KOPT-K1 (cell line): ENCODE measurements at regions not wholly inside any gene's neighbourhood (a gene's known extent, or its start where the extent isn't known, plus 50 kb on each side); places are given as distances from the start of the nearest gene placed in this dataset.

Source experiments
- H3K27ac ChIP-seq: fragments of 200-600 bp; sonication (generic); 2 replicates; pipeline ENCODE4 v1.5.1; 2016; ENCODE audit warnings: antibody characterized with exemption, mild to moderate bottlenecking, low read depth, low read length; ENCODE audit not compliant: poor library complexity, severe bottlenecking
- H3K36me3 ChIP-seq: fragments of 200-600 bp; sonication (generic); 2 replicates; pipeline ENCODE4 v1.5.1; 2017; ENCODE audit warnings: antibody characterized with exemption, mild to moderate bottlenecking, low read length, moderate library complexity; ENCODE audit not compliant: insufficient read depth
- H3K9me3 ChIP-seq: fragments of 200-600 bp; sonication (generic); 2 replicates; pipeline ENCODE4 v1.5.1; 2017; ENCODE audit warnings: antibody characterized with exemption, low read length, mild to moderate bottlenecking; ENCODE audit not compliant: insufficient read depth, poor library complexity, severe bottlenecking

- Histone ChIP-seq H3K36me3 (no peaks in the 10 kb centered on the region), H3K27ac (no peak overlapping the region)
These were observed 385.8 kb upstream of the DUSP10 start for GRCh38 chr1:222127526-222128152.

GRCh38 chr1:222127096-222127495 lies 385.2 kb upstream of the DUSP10 start:
- Histone ChIP-seq H3K9me3 (no peaks in the 10 kb centered on the region), H3K27ac (no peak overlapping the region), H3K36me3 (no peaks in the 10 kb centered on the region)

More at GRCh38 chr1:222127526-222128152, 385.8 kb upstream of the DUSP10 start:
- no peaks in the 10 kb centered on the region for H3K9me3 ChIP-seq

GRCh38 chr1:222126052-222126451 lies 384.2 kb upstream of the DUSP10 start:
- Histone ChIP-seq H3K9me3 (no peaks in the 10 kb centered on the region), H3K27ac (no peak overlapping the region), H3K36me3 (no peaks in the 10 kb centered on the region)

GRCh38 chr1:222124602-222125001 lies 382.7 kb upstream of the DUSP10 start:
- no peaks in the 10 kb centered on the region for H3K36me3 ChIP-seq
- no peak overlapping the region for H3K27ac ChIP-seq
- no peaks in the 10 kb centered on the region for H3K9me3 ChIP-seq

GRCh38 chr1:222123111-222123510 lies 381.2 kb upstream of the DUSP10 start:
- Histone ChIP-seq H3K9me3 (no peaks in the 10 kb centered on the region), H3K36me3 (no peaks in the 10 kb centered on the region), H3K27ac (no peak overlapping the region)

- H3K27ac ChIP-seq, result no peak overlapping the region
- no peaks in the 10 kb centered on the region for H3K9me3 ChIP-seq
- no peaks in the 10 kb centered on the region for H3K36me3 ChIP-seq
These were observed 375.9 kb upstream of the DUSP10 start for GRCh38 chr1:222117809-222118208.

- H3K27ac ChIP-seq, result no peak overlapping the region
These were observed 372.8 kb upstream of the DUSP10 start for GRCh38 chr1:222114536-222115156.

GRCh38 chr1:222109836-222110235 lies 367.9 kb upstream of the DUSP10 start:
- Histone ChIP-seq H3K27ac (no peak overlapping the region), H3K9me3 (no peaks in the 10 kb centered on the region), H3K36me3 (no peaks in the 10 kb centered on the region)

More at GRCh38 chr1:222114536-222115156, 372.8 kb upstream of the DUSP10 start:
- Histone ChIP-seq H3K9me3 (no peaks in the 10 kb centered on the region), H3K36me3 (no peaks in the 10 kb centered on the region)

- no peaks in the 10 kb centered on the region for H3K9me3 ChIP-seq
- H3K27ac ChIP-seq, result no peak overlapping the region
- no peaks in the 10 kb centered on the region for H3K36me3 ChIP-seq
These were observed 366.1 kb upstream of the DUSP10 start for GRCh38 chr1:222107975-222108374.

GRCh38 chr1:222107267-222107666 lies 365.4 kb upstream of the DUSP10 start:
- Histone ChIP-seq H3K36me3 (no peaks in the 10 kb centered on the region), H3K9me3 (no peaks in the 10 kb centered on the region), H3K27ac (no peak overlapping the region)

GRCh38 chr1:222106377-222106776 lies 364.5 kb upstream of the DUSP10 start:
- Histone ChIP-seq H3K36me3 (no peaks in the 10 kb centered on the region), H3K9me3 (no peaks in the 10 kb centered on the region), H3K27ac (no peak overlapping the region)

- Histone ChIP-seq H3K9me3 (no peaks in the 10 kb centered on the region), H3K27ac (no peak overlapping the region), H3K36me3 (no peaks in the 10 kb centered on the region)
These were observed 364.0 kb upstream of the DUSP10 start for GRCh38 chr1:222105861-222106260.

GRCh38 chr1:222105393-222105737 lies 363.5 kb upstream of the DUSP10 start:
- H3K36me3 ChIP-seq, result no peaks in the 10 kb centered on the region
- H3K27ac ChIP-seq, result no peak overlapping the region
- no peaks in the 10 kb centered on the region for H3K9me3 ChIP-seq

GRCh38 chr1:222104694-222105392 lies 363.0 kb upstream of the DUSP10 start:
- Histone ChIP-seq H3K36me3 (no peaks in the 10 kb centered on the region), H3K27ac (no peak overlapping the region), H3K9me3 (no peaks in the 10 kb centered on the region)

GRCh38 chr1:222104097-222104496 lies 362.2 kb upstream of the DUSP10 start:
- H3K36me3 ChIP-seq, result no peaks in the 10 kb centered on the region
- no peaks in the 10 kb centered on the region for H3K9me3 ChIP-seq
- H3K27ac ChIP-seq, result no peak overlapping the region

GRCh38 chr1:222099746-222100145 lies 357.9 kb upstream of the DUSP10 start:
- Histone ChIP-seq H3K27ac (no peak overlapping the region), H3K9me3 (no peaks in the 10 kb centered on the region), H3K36me3 (no peaks in the 10 kb centered on the region)
